GM12891 (cell line): ENCODE measurements at regions not wholly inside any gene's neighbourhood (a gene's known extent, or its start where the extent isn't known, plus 50 kb on each side); places are given as distances from the start of the nearest gene placed in this dataset.

Experiments
- POLR2A ChIP-seq: IDR thresholded peaks from 2 replicates; pipeline ENCODE4 v1.6.1; 2011; ENCODE audit warnings: low read depth, low read length, control low read depth
- POLR2AphosphoS5 ChIP-seq: IDR thresholded peaks from 2 replicates; pipeline ENCODE4 v1.6.1; 2011; ENCODE audit warnings: low read depth, low read length, control low read depth
- SPI1 ChIP-seq: IDR thresholded peaks from 2 replicates; pipeline ENCODE4 v1.6.1; 2011; ENCODE audit warnings: low read depth, low read length, control low read depth
- TAF1 ChIP-seq: IDR thresholded peaks from 2 replicates; pipeline ENCODE4 v1.6.1; 2011; ENCODE audit warnings: low read depth, low read length, control low read depth

DNA sequence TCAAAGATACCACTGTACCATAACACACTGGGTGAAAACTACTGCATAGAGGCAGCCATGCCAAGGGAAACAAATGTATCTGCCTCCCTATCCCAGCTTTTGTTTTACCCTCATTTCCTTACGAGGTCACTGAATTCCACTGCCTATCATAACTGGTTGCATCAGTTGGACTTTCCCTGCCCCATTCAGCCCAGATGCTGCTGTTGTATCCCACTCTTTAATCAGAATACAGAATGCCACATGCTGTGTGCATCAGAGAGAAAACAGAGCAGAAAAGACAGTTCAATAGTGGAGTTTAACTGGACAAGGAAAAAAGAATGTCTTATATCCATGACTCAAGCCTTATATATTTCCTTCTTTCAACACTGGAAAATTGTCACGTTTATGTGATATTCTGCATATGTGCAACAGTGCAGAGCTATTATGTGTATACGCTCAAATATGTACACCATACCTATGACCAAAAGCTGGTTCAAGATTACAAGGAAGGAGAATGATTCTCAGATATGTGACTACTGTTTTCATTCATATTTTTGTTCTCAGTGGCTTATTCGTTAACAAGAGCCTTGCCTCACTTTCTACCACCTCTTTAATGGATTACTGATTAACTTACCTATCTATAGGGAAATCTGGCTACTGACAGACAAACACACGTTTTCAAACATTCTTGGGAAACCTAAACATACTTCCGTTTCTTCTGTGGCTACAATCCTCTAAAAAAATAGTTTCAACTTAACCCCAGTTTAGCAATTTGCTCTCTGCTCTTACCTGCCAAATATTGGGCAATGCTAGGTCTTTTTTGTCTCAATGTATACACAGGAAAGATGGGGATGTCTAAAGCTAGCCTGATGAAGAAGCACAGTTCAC lies 378.9 kb downstream of the SMARCA1 start:
- TF ChIP-seq SPI1 (no peak), POLR2A (no peak), POLR2AphosphoS5 (no peak), TAF1 (no peak)
